Epithelial cell of proximal tubule (primary cell): ENCODE measurements at regions not wholly inside any gene's neighbourhood (a gene's known extent, or its start where the extent isn't known, plus 50 kb on each side); places are given as distances from the start of the nearest gene placed in this dataset.

Experiments used
- DNase-seq: peaks from one replicate; pipeline ENCODE4 v3.0.0-alpha.2; 2011; ENCODE audit warnings: low read depth
- H3K4me3 ChIP-seq: 2 replicates; pipeline ENCODE4 v1.5.1; 2011; ENCODE audit warnings: low read depth, mild to moderate bottlenecking, low read length
- CTCF ChIP-seq: conservative IDR thresholded peaks from 2 replicates; pipeline ENCODE4 v1.5.1; 2012; ENCODE audit warnings: low read depth, mild to moderate bottlenecking, low read length

- no peak for DNase-seq
- no peak overlapping the region for H3K4me3 ChIP-seq
- no peak for TF ChIP-seq CTCF
Measured at GRCh38 chr20:48210111-48211027, 425.1 kb upstream of the SULF2 start.

DNA sequence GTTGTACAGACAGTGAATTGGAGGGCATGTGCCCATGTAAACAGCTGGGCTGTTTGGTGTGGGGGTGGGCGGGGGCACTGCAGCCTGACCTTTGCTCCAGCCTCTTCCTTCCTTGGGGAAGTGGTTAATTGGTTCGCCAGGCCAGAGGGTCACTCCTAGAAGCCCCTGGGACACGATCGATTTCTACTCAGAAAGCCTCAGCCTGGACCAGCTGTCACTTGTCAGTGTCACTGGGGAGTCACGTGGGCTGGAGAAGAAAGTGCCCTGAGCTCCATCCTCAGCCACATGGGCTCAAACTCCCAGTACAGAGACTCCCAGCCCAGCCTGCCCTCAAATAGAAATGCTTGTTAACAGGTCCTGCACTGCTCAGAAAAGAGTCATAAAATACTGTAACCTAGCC is 423.8 kb upstream of the SULF2 start:
- no peak for TF ChIP-seq CTCF
- no peak overlapping the region for H3K4me3 ChIP-seq
- no peak for DNase-seq

GRCh38 chr20:48208176-48208575 is 422.9 kb upstream of the SULF2 start:
- DNase-seq: no peak
- H3K4me3 ChIP-seq: no peak overlapping the region
- no peak for TF ChIP-seq CTCF

- no peak for TF ChIP-seq CTCF
- no peak for DNase-seq
- H3K4me3 ChIP-seq: no peak overlapping the region
Measured at GRCh38 chr20:48207505-48207904, 422.2 kb upstream of the SULF2 start.

GRCh38 chr20:48205786-48206185 is 420.5 kb upstream of the SULF2 start:
- no peak for DNase-seq

GRCh38 chr20:48205281-48205782 is 420.1 kb upstream of the SULF2 start:
- TF ChIP-seq CTCF: no peak
- H3K4me3 ChIP-seq: no peak overlapping the region
- DNase-seq: no peak

More at GRCh38 chr20:48205786-48206185, 420.5 kb upstream of the SULF2 start:
- TF ChIP-seq CTCF: no peak
- no peak overlapping the region for H3K4me3 ChIP-seq
